Prostate gland (tissue), 2 donors: ENCODE measurements at regions not wholly inside any gene's neighbourhood (a gene's known extent, or its start where the extent isn't known, plus 50 kb on each side); places are given as distances from the start of the nearest gene placed in this dataset.

ENCODE experiments used
- DNase-seq: peaks from one replicate; pipeline ENCODE4 v3.0.0-alpha.2; 2019; ENCODE audit warnings: low spot score
- H3K27ac ChIP-seq, 2 donors: fragments of 200-600 bp; sonication (generic); 2 replicates each; pipeline ENCODE4 v1.5.1; 2017 to 2019
- H3K27me3 ChIP-seq: fragments of 200-600 bp; sonication (generic); replicated peaks from 2 replicates; pipeline ENCODE4 v1.5.1; 2019; ENCODE audit not compliant: insufficient read depth
- H3K36me3 ChIP-seq, 2 donors: fragments of 200-600 bp; sonication (generic); 1 replicate in 1 of 2; 2 replicates in 1 of 2; pipeline versions ENCODE4 v1.5.1 to v1.8.1; 2017 to 2019
- H3K4me1 ChIP-seq: fragments of 200-600 bp; sonication (generic); replicated peaks from 2 replicates; pipeline ENCODE4 v1.5.1; 2019
- H3K4me3 ChIP-seq, 2 donors: fragments of 200-600 bp; sonication (generic); 2 replicates each; pipeline ENCODE4 v1.5.1; 2017 to 2019
- H3K9me3 ChIP-seq: fragments of 200-600 bp; sonication (generic); 2 replicates; pipeline ENCODE4 v1.5.1; 2017
- POLR2A ChIP-seq: fragments of 450-650 bp; IDR thresholded peaks from one replicate; pipeline ENCODE4 v1.6.1; 2016; ENCODE audit warnings: antibody characterized with exemption, mild to moderate bottlenecking
- POLR2AphosphoS5 ChIP-seq: sonication (generic); formaldehyde crosslinking; IDR thresholded peaks from one replicate; pipeline ENCODE4 v1.6.1; 2017; ENCODE audit warnings: antibody characterized with exemption
- WGBS: methylation state at CpG from one replicate; pipeline ENCODE4 v1.1.5; 2018; 5-methylcytosine and 5-hydroxymethylcytosine counted together
- intact Hi-C: fragments of 100-400 bp; cut with DNase I; formaldehyde crosslinking; loops from one replicate; pipeline ENCODE4 v1.14.2; 2022
- TF ChIP-seq, protein P1 (sequence below), 4 experiments: fragments of 200-600 bp in 2 of 4; fragments of 450-650 bp in 2 of 4; sonication (generic) in 2 of 4; IDR thresholded peaks; 1 replicate in 3 of 4; 2 replicates in 1 of 4; pipeline ENCODE4 v1.5.1; 2016 to 2019; ENCODE audit warnings: antibody characterized with exemption in 4 of 4, mild to moderate bottlenecking in 2 of 4, moderate library complexity in 2 of 4

DNA sequence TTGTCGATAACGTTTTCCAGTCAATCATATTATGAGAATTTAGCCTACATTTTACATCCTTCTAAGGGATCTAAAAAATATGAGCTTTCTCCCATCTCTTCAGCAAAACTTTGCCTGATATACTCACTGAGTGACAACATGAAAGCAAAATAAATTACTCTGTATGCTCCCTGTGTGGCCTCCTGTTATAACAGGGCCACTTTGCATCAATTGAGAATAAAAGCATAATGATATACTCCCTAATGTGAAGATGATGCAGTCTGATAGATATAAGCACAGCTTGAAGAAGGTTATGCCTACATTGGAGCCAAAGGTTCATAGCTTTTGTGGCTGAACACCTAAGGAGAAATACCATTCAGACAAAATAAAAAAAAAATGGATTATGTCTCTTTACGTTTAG, 561.3 kb upstream of the ZNF717 start:
- H3K36me3 ChIP-seq = no peaks in the 10 kb centered on the region
- H3K4me1 ChIP-seq = no peaks in the 10 kb centered on the region
- 92% methylated on average over 3 of the region's 3 CpGs for WGBS
- no peak overlapping the region for H3K4me3 ChIP-seq
- no peak overlapping the region for H3K27ac ChIP-seq
- DNase-seq = no peak
- no peaks in the 10 kb centered on the region for H3K9me3 ChIP-seq
- intact Hi-C loops = no loop called here
- no peaks in the 10 kb centered on the region for H3K27me3 ChIP-seq
- TF ChIP-seq POLR2AphosphoS5 (no peak), POLR2A (no peak)
- TF ChIP-seq, protein P1, sequence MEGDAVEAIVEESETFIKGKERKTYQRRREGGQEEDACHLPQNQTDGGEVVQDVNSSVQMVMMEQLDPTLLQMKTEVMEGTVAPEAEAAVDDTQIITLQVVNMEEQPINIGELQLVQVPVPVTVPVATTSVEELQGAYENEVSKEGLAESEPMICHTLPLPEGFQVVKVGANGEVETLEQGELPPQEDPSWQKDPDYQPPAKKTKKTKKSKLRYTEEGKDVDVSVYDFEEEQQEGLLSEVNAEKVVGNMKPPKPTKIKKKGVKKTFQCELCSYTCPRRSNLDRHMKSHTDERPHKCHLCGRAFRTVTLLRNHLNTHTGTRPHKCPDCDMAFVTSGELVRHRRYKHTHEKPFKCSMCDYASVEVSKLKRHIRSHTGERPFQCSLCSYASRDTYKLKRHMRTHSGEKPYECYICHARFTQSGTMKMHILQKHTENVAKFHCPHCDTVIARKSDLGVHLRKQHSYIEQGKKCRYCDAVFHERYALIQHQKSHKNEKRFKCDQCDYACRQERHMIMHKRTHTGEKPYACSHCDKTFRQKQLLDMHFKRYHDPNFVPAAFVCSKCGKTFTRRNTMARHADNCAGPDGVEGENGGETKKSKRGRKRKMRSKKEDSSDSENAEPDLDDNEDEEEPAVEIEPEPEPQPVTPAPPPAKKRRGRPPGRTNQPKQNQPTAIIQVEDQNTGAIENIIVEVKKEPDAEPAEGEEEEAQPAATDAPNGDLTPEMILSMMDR (IDR thresholded peaks at IDR 0.05) = no peak

DNA sequence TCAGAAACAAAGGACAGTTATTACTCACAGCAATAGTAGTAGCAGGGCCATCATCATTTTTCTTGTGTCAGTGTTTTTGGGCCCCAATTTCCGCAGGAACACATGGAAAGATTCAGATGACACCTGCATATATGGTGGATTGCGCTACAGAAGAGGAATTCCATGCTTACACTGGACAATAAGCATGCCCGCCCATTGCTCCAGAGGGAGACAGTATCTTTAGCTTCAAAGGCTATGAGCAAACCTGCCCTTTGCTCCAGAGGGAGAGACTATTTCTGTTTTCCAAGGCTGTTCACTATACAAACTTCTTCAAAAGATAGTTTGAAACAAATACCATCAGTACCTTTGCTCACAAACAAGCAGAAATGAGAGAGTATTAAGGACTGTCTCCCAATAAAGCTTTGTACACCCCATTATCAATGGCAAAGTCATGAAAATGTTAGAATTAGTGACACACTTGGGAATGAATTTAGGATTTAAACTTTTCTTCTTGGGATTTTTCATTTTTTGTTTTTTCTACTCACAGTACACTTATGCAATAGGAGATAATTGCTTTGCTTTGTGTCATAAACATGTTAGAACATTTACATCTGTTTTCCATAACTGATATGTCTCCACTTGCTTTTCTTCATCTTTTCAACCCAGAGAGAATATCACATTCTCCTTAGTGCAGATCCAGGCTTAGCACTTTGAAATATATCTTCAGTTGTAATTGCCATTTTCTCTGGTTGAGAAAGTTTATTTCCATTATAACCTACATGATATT, 564.5 kb upstream of the ZNF717 start:
- Histone ChIP-seq H3K9me3 (no peaks in the 10 kb centered on the region), H3K4me3 (no peak overlapping the region), H3K36me3 (no peaks in the 10 kb centered on the region), H3K27ac (no peak overlapping the region), H3K27me3 (no peaks in the 10 kb centered on the region), H3K4me1 (no peaks in the 10 kb centered on the region)
- TF ChIP-seq, protein P1 (IDR thresholded peaks at IDR 0.05) = no peak
- no peak for TF ChIP-seq POLR2A
- TF ChIP-seq POLR2AphosphoS5 = no peak
- WGBS = 98% methylated on average over 3 of the region's 3 CpGs
- no peak for DNase-seq
- intact Hi-C loops = no loop called here

DNA sequence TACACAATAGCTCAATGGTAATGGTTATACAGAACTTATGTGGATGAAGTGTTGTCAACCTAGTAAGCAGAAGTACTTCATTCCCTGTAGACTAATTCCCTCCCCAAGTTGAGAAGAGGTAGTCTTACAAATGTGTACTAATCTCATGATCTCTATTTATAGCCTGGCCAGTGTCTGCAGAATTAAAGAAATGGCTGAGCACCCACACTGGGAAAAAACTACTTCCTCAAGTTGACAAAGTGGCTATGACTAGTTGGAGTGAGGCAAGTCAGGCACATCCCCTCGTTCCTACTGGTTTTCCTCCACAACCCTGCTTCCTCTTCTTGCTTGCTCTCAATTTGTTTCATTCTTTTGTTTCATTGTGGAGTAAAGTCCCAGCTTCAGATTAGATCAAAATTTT, 566.7 kb upstream of the ZNF717 start:
- Histone ChIP-seq H3K4me3 (no peak overlapping the region), H3K9me3 (no peaks in the 10 kb centered on the region), H3K27ac (no peak overlapping the region), H3K36me3 (no peaks in the 10 kb centered on the region), H3K4me1 (no peaks in the 10 kb centered on the region), H3K27me3 (no peaks in the 10 kb centered on the region)
- TF ChIP-seq, protein P1 (IDR thresholded peaks at IDR 0.05) = no peak
- TF ChIP-seq POLR2A (no peak), POLR2AphosphoS5 (no peak)
- intact Hi-C loops = no loop called here
- no peak for DNase-seq
- WGBS = 52% methylated on average over 1 of the region's 1 CpG

DNA sequence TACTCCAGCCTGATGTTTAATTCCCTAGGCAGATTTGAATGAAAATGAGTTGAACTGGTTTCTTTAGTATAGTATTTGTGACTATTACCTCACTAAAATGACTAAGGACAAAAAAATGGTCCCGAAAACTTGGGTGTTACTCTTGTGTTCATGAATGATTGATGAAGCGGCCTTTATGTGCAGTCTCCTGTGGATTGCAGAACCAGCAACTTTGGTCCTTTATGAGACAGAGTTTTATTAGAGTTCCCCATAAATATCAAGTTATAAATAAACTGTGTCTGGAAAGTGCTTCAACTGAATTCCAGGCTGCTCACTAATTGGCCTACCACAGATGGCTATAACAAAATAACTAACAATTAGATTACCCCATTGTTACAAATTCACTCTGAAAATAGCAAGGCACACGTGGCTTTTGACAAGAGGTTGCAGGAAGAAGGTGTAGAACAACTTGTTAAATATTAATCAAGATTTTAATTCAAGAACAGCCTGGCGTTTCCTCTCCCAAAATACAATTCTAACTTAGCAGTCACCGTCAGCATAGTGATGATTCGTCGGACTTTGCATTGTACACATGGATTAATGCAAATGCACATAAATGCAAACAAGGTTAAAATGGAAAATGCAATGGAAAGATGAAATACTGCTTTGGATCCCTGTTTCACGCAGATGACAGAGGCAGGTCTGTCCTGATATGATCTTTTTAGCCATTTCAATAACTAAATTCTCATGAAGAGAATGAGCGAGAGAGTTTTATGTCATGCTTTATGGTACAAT, 567.3 kb upstream of the ZNF717 start:
- no peak for DNase-seq
- H3K4me1 ChIP-seq = no peaks in the 10 kb centered on the region
- H3K27ac ChIP-seq = no peak overlapping the region
- 60% methylated on average over 9 of the region's 9 CpGs for WGBS
- H3K4me3 ChIP-seq = no peak overlapping the region
- TF ChIP-seq, protein P1 (IDR thresholded peaks at IDR 0.05) = no peak
- TF ChIP-seq POLR2A = no peak
- no peak for TF ChIP-seq POLR2AphosphoS5
- no peaks in the 10 kb centered on the region for H3K36me3 ChIP-seq
- intact Hi-C loops = no loop called here
- H3K27me3 ChIP-seq = no peaks in the 10 kb centered on the region
- no peaks in the 10 kb centered on the region for H3K9me3 ChIP-seq

DNA sequence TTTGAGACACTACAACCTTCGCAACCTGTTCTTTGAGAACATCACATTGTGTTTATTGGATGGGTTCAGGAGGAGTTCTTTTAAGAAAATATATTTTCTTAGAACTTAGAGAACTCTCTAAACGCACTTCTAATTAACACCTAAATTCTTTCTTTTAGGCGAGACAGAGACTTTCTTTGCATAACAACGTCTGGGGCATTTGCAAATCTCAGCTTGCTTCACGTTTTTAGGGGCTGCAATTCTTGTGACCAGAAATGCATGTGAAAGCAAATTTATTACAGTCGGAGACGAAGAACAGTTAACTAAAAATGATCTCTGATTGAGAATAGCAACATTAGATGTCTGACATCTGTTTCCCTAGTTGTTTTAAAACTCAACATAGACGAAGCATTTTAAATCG, 568.3 kb upstream of the ZNF717 start:
- H3K4me3 ChIP-seq = no peak overlapping the region
- 67% methylated on average over 9 of the region's 9 CpGs for WGBS
- TF ChIP-seq, protein P1 (IDR thresholded peaks at IDR 0.05) = no peak
- no peak for TF ChIP-seq POLR2A
- TF ChIP-seq POLR2AphosphoS5 = no peak
- DNase-seq = no peak
- H3K27me3 ChIP-seq = no peaks in the 10 kb centered on the region
- no peaks in the 10 kb centered on the region for H3K4me1 ChIP-seq
- intact Hi-C loops = no loop called here
- H3K9me3 ChIP-seq = no peaks in the 10 kb centered on the region
- no peak overlapping the region for H3K27ac ChIP-seq
- H3K36me3 ChIP-seq = no peaks in the 10 kb centered on the region
